CD4-positive, alpha-beta T cell treated with Interleukin-6 for 4 hours (primary cell): ENCODE measurements at regions not wholly inside any gene's neighbourhood (a gene's known extent, or its start where the extent isn't known, plus 50 kb on each side); places are given as distances from the start of the nearest gene placed in this dataset.

ENCODE experiments used
- DNase-seq: peaks from one replicate; pipeline ENCODE4 v3.0.0-alpha.2; 2020; ENCODE audit warnings: mixed read lengths

DNA sequence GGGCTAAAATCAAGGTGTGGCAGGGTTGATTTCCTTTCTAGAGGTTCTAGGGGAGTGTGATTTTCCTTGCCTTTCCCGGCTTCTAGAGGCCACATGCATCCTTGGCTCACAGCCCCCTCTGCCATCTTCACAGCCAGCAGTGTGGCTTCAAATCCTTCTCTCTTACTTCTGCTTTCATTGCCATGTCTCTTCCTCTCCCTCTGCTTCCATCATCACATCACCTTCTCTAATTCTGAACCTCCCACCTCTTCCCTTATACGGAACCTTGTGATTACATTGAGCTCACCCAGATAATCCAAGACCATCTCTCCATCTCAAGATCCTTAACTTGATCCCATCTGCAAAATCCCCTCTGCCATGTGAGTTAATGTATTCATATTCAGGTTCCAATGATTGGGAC lies 56.2 kb upstream of the RMDN2 start:
- DNase-seq: no peak

DNA sequence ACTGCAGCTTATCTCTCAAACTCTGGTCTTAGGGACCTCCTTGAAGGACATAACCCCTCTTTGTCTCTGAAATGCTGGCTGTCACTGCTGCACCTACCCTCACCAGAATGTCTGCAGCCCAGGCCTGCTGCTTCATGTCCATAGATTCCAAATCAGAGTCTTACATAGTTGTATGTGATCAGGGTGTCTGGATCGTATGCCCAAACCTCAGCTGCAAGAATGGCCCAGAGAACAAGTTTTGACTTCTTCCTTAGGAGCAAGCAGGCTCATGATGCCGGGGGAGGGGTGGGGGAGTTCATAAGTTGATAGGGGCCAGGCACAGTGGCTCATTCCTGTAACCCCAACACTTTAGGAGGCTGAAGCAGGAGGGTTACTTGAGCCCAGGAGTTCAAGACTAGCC lies 55.8 kb upstream of the RMDN2 start:
- no peak for DNase-seq

DNA sequence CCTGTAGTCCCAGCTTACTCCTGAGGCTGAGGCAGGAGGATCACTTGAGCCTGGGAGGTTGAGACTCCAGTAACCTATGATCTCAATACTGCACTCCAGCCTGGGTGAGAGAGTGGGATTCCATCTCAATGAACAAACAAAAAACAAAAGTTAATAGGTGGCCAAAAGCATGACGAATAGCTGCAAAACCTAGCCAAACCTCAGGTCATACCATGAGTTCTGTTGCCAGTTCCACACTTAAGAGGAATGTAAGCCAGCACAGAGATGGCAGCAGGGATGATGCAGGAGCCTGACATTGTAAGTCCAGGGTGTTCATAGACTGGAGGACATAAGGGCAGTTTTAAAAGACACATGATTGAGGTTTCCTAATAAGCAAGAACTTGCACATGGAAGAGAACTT lies 55.3 kb upstream of the RMDN2 start:
- DNase-seq: no peak

DNA sequence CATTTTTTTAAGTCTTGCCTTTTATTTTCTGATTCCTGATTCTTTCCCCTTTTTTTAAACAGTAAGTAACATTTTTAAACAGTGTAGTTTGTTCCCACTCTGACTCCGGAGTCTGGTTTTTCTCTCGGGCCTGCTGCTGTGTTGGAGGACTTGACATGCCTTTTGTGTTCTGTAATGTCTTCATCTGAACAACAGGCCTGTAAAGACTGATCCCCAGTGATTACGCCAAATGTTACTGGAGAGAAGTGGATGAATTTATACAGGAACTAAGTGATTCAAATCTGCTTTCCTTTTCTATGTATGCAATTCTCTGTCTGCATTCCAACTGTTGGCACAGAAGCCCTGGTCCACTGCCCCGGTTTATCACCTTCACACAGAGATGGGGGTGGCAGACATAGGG lies 54.3 kb upstream of the RMDN2 start:
- no peak for DNase-seq

DNA sequence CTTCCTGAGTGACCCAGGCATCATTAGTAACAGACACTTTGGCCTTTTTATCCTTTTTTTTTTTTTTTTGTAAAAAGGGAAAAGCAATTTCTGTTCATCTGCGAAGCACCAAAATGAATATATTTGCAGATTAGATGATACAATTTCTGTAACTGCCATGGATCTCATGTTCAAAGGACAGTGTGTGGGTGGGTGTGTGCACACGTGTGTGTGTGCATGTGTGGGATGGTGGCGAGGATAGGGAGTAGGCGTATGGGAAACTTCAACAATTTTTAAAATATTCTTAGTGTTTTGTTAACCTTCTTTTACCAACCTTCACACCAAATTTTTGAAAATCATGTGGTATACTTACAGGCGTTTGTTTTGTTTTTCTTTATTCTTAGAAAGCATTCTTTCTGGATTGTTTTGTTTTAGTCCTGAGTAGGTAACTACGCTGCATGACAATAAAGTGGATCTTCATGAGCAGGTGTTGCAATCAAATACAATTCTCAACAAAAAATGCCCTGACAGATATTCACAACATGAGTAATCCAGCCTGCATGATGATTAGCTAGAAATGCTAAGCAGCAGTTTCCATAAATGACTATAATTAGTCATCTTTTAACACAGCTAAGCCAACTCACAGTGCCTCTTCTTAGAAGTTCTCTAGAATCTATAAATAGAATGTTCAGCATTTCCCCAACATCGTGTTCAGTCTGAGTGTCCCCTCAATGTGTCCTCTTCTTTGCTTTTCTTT lies 53.5 kb upstream of the RMDN2 start:
- no peak for DNase-seq

DNA sequence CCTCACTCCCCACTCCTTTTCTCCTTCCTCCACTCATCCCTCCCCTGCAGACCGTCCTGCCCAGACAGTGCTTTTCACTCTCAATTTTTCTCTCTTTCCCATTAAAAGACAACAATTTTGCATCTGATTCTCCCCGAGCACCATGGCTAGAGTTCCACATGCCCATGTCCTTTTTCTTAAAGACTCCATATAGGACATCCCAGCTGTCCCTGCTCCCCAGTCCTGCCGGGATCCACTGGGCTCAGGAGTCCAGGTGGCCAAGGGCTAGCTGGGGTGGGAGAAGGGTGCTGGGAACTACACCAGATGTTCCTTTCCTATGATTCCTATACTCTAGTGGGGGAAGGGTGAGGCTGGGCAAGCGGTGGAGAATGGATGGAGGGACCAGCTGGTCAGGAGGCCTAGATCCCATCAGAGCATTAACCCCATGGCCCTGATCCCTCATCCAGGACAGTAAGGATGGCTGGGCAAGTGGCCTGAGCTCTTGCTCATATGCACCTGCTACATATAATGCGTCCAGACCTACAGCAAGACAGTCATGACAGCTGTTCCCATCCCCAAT lies 52.8 kb upstream of the RMDN2 start:
- DNase-seq: no peak

DNA sequence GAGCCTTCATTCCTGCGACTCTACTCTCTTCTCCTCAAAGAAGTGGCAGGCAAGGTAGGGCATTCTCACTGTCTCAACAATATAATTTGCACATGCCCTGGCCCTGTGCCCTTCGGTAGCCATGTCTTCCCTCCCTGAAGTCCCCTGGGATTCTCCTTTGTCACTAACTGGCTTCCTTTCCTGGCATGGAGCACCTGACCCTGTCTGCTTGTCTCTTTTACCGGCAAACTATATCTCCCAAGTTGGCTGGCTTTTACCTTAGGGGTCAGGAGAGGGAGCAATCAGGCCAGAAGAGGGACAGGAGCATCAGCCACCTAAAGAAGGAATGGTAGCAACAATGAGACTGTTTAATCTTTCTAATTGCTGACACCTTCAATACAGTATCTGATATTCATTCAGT lies 51.9 kb upstream of the RMDN2 start:
- DNase-seq: no peak

DNA sequence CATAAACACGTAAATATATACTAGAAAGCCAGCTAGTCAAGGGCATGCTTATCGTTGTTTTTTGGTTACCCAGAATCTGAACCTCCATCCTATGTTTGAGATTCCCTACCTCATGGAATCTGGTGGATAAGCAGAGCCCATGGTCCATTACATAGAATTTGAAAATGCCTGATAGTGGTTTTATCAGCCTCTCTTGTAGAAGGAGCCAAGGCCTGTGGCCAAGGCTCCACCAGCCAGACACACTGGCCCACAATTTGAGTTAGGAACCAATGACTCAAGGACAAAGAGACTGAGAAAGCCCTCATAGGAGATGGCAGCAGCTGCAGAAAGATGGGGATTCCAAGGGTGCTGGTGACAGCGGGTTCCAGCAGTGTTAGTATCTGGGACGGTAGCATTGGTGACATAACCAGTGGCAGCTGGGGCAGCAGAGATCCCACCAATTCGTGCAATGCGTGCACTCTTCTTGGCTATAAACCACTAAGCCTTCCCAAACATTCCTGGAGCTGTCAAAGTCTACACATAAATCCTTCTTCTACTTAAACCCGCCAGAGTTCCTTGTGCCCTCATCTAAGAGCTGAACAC lies 51.2 kb upstream of the RMDN2 start:
- DNase-seq: no peak

DNA sequence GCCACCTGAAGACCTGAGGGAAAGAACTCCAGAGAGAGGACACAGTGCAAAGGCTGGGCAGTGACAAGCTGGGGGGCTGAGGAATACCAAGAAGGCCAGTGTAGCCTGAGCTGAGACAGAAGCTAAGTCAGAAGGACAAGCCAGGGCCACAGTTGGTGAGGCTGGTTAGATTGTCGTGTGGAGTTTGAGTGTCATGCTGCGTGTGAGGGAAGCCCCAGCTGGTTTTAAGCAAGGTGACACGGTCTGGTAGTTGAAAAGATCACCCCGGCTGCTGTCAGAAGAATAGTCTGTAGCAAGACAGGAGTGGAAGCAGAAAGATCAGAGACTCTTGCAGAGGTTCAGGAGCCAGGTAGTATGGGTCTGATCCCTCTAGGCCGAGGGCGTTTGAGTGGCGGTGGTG lies 50.6 kb upstream of the RMDN2 start:
- no peak for DNase-seq
